UCSD-AML1 (cell line): ENCODE measurements at regions not wholly inside any gene's neighbourhood (a gene's known extent, or its start where the extent isn't known, plus 50 kb on each side); places are given as distances from the start of the nearest gene placed in this dataset.
A peak's percentile ranks its signal among the peaks of the same experiment; 100 is the strongest.

Experiments
- DNase-seq: peaks from one replicate; lab custom pipeline; 2025; ENCODE audit not compliant: unreplicated experiment; lab: John Stamatoyannopoulos, UW

DNA sequence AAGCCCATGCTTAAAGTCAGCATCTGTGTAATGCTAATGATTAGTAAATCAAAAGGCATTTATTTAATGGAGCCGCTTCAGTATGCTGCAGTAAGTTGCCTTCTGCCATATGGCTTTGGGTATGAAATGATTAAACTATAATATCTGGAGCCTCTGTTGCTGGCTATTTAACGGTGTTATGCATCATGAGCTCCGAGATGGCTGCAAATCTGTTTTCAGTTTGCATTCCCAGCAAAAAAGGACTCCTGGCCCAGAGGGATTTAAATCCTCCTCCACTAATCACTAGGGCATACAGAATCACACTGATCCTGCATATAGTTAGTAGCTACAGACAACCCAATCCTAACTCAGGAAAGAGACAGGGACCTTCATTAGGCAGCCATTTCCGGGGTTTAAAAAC is 171.5 kb upstream of the EEA1 start:
- DNase-seq = no peak

DNA sequence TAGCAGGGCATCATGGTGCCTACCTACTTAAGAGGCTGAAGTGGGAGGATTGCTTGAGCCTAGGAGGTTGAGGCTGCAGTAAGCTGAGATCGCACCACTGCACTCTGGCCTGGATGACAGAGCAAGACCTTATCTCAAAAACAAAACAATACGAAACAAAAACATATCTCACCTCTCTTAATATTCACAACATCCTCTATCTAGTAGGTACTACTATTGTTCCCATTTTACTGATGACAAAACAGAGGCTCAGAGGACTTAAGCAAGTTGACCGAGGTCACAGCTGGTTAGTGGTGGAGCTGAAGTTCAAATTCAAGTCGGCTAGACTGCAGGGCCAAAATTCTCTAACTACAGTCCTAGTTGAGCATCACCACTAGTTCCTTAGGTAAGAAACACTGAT is 172.3 kb upstream of the EEA1 start:
- no peak for DNase-seq

DNA sequence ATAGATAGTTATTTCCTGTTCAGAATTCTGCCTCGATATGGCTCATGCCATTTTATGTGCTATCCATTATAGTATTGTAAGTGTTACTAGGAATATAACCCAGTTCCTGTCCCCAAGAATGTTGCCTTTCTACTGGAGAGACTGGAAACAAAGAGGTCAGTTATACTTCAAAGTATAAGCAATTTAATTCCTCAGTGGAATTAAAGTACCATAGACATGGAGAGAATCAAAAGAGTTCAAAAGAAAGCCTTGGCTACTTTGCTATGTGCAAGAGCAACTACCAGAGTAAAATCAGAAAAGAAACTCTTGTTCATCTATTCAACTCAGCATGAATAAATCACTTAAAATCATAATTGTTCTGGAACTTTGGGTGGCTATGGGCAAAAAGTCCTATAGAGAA is 173.2 kb upstream of the EEA1 start:
- no peak for DNase-seq

DNA sequence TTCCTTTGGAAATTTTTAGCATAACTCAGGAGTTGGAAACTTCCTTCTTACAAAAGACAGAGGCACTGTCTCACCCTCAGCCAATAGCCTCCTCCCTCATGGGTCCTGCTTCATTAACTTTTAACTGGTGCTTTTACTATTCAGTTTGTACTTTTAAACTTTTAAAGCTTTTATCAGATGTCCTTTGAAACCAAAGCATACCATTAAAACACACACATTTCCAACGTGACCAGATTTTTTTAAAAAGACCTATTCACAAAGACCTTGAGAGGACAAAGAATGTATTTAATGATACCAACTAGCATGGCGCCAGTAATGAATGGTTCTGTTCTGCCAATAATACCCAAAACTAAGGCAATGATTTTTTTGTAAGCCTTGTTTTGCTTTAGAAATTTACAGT is 173.6 kb upstream of the EEA1 start:
- no peak for DNase-seq

DNA sequence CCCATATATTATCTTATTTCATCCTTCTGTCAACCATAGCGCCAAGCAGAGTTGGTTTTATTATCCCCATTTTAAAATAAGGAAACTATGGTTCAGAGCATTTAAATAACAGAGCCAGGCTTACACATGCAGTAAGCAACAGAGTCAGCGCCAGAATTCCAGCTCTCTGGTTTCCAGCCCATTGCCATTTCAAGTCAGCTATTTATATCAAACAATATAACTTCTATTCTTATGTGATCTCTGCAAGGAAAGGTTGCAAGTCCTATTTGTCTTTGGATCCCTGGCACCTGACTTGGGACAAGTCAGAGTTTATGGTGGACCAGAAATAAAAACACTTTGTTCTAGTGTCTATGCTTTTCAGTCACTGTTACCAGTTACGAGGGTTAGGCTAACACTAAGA is 174.1 kb upstream of the EEA1 start:
- DNase-seq = no peak

DNA sequence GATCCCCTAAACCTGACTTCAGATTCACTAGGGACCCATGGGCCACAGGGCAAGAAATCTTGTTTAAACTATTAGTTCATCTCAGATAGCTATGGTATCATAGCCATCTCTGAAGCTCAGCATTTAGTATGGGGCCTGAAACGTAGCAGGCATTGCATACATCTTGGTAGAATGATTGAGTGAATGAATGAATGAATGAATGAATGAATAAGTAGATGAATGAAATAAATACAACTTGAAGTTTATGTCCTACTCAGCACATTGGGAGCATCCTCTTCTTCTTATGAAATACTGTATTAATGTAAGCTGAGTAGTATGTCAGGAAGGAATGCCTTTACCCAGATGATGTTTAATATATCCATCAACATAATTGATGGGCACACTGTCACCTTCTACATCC is 175.4 kb upstream of the EEA1 start:
- DNase-seq = no peak

DNA sequence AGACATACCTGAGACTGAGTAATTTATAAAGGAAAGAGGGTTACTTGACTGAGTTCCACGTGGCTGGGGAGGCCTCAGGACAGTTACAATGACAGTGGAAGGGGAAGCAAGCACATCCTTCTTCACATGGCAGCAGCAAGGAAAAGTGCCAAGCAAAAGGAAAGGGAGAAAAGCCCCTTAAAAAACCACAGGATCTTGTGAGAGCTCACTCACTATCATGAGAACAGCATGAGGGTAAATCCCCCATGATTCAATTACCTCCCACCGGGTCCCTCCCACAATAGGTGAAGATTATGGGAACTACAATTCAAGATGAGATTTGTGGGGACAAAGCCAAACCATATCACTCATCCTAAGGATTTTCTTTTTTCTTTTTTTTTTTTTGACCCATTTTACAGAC is 177.8 kb upstream of the EEA1 start:
- no peak for DNase-seq

DNA sequence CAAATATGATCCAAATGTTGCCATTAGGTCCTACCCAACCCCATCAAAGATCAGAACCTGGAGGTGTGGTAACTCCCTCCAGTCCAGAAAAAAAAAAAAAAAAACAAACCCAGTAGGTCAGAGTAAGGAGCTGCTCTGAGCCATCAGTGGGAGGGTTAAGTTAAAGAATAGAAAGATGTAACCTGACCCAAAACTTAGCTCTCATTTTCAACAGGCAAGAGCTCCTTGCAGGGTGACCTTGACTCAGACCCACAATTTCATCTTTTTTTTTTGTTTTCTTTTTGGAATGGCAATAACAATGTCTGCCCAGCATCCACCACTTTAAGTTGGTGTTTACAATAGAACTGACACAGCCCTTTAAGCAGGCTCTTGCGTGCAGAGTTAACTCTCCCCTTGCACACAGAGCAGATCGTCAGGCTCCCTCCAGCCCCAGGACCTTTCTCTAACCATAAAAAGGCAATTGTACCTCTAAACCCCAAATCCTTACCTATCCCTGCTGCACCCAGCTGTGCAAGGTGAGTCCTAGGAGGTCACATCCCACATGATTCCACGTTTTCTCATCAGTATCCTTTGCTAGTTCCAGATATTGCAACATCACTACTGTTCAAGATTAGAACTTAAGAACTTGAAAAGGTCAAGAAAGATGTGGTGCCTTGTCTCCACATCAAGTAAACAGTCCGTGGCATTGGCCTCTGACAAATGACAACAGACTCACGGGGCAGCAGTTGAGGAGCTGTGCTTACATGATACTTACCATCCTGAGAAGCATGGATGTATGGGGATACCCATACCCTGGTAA is 178.6 kb upstream of the EEA1 start:
- DNase-seq = no peak

DNA sequence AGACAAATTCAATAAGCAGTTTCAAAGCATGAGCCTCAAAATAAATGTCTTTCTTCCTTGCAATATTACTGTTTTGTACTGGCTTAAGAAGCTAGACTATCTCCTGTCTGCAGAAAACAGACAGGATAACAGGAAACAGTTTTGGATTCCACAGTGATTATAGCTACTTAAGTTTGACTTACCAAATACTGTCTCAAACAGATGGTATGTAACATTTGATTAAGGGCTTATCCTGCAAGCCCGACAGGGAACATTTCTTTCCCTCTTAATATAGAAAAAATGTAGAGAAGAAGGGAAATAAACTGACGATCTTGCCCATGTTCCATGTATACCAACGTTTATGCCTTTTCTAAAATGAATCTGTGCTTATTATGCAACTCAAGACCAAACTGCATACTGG is 179.9 kb upstream of the EEA1 start:
- DNase-seq = no peak

DNA sequence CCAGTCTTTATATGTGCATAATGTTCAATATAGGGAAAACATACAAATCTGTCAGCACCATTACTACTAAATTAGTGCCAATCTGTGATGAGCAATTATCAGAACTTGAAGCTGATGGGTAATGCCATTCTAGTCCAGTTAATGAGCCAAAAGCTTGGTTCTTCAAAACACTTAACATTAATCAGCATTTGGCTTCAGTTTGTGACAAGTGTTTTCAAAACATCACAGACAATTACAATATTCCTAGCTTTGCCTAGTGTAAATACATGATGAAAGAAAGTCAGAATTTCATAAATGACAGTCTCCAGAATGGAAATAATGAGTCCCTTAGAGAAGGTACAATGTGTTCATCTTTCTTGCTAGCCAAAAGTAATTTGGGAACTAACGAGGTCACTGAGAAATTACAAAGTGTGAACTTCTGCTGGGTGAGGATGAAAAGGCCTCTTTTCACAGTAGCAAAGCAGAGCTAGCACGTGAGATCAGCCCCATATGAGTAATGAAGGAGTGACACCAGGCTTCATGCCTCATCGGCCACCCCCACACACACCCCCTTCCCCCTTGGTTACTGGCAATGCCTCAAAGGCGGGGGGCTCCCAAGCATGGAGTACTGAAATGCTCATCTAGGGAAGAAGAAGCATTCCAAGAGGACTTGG is 180.6 kb upstream of the EEA1 start:
- DNase-seq = no peak

DNA sequence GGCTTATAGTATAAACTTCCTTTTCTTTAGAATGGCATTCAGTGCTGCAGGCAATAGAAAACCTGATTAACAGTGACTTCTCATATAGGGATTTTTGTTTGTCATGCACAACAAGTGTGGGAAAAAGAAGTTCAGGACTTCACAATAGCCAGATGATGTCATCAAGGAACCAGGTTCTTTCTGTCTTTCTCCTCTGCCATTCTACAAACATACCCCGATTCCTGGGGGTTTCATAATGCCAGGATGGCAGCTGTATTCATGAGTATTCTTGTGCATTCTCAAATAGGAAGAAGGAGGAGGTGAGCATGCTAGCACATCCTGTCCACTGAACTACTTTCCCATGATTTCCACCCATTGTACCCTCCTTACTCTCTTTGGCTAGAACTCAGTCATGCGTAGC is 182.7 kb upstream of the EEA1 start:
- no peak for DNase-seq

DNA sequence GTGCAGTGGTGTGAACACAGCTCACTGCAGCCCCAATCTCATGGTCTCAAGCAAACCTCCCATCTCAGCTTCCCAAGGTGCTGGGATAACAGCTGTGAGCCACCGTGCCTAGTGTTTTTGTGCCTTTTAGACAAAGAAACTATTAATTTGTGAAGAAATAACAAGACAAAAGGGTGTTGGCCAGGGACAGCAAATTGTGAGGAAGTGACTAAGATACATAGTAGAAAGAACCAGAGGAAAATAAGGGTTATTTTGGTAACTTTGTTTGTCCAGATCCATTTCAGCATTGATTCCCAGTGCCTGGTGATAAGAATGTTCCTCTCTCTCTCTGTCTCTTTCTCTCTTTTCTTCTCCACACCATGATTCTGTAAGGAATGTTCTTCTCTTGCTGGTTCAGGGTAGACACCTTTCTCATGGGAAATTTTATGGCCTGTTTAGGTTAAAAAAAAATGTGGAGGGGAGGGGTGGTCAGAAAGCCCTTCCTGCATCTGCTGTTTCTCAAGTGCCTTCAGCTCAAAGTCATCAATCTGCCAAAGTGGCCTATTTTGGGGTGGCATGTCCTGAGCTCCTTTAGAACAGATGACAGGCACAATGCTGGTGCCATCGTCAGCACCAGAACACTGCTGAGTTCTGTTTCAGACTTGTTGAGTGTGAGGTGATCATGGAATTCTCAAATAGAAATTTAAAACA is 184.4 kb upstream of the EEA1 start:
- DNase-seq = no peak

DNA sequence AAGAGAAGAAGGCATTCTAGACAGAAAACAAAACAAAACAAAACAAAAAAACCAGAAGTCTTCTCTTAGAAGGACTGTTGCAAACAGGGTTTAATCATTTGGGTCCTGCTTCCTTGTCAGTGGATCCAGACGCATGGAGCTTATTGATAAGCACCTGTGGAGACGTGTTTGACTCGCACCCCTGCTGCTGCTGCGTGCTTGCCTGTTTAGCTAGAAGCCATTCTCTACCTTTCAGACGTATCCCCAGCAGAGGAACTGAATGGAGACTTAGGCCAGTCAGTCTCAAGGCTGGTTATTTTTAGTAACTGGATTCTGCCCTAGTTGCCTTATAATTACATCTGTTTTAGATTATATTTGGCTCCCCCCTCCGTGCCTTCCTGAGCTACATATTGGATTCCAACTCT is 186.1 kb upstream of the EEA1 start:
- DNase-seq = no peak

DNA sequence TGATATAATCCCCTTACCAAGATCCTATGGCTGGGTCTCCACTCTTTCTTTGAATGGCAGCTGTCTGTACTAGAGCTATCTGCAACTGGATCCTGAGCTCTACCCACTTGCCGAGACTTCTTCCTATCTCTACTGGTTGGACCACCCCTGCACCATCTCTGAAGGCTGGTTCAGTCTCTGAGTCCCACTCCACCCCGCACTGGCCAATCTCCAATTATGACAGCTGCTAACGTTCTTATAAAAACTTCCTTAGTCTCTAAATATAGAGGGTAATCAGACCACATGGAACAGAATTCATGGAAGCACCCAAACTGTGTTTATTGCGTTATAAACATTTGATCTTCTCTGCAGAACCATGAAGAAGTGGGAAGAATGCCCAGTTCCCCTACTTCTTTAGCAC is 186.6 kb upstream of the EEA1 start:
- DNase-seq = no peak

DNA sequence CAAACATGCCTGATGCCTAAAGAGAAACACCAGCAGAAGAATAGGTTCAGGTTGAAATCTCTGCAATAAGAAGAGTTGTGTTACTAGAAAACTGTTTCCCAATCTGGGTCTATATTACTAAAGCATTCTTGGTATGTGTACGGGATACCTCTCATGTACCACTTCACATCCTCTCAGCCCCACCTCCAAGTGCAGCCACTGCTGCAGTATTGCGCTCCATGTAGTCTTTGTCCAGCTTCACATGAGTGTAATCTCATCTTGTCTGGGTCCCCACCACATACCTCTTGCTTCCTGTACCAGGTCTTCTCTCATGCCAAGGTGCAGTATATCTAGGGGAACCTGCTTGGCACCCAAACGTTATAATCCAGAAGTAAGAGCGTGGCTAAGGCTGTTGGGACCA is 187.5 kb upstream of the EEA1 start:
- no peak for DNase-seq

DNA sequence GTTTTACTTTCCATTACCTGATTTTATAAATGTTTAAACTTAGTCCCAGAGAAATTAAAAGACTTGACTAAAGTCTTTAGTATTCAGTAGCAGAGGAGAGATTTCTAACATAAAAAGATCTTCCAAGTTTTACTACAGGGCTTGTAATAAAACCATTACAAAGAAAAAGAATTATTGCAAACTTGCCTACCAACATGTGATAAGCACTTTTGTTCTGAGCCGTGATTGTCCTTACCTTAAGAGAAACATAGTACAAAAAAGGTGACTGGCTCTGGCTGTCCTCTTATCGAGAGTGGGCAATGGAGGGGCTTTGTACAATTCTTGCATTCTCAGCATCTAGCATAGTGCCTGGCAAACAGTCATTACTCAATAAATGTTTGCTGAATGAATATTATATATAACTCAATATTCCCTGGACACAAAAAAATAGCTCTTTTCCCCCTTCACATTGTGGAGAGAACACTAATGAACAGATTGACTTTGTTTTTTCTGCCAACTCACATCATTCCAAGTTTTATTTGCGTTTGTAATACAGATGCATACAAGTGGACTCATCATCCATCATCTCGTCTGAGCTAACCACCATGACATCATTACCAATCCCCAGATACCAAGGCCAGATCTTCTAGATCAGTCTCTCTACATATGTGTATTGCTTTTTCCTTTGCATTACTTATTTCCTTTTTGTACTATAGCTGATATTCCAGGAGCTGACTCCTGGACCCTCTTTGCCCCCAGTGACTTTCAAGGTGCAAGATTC is 192.8 kb upstream of the EEA1 start:
- DNase-seq = no peak

DNA sequence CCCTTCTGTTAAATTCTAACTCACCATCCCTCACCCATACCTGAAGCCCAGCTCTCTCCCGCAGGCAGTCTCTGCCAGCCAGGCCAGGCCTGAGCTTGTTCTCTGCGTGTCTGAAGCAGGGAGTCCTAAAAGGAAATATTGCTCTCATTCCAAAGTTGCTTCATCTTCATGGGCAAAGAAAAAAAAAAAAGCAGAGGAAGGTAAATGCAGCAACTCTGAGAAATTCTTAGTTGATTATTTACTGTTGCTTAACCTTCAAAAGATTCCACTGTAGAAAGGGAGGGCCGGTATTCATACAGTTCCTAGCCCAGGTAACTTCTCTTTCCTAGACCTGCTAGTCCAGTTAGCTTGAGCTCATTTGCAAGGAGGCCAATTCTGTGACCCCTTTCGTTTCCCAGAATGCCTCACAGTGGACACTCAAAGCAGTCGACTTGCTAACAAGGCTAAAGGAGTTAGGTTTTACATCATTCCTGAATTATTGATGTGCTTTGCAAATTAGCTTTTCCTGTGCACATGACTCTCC is 193.5 kb upstream of the EEA1 start:
- DNase-seq = no peak

DNA sequence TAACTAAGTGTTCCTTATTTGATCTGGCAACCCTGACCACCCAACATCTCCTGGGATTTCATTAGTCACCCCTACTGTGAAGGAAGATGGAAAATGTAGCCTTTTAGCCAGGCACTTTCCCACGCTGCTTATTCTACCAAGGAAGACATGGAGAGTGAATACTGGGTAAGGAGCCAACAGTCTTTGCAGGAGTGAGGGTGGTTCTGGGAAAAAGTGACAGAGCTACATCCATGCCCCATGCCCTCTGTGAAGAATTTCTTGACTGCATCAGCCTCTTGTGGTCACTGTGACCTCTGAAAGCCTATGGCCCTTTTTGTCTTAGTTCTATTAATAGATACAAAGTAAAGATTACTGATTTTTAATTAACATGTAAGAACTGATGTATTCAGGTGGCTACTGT is 196.0 kb upstream of the EEA1 start:
- DNase-seq = no peak

DNA sequence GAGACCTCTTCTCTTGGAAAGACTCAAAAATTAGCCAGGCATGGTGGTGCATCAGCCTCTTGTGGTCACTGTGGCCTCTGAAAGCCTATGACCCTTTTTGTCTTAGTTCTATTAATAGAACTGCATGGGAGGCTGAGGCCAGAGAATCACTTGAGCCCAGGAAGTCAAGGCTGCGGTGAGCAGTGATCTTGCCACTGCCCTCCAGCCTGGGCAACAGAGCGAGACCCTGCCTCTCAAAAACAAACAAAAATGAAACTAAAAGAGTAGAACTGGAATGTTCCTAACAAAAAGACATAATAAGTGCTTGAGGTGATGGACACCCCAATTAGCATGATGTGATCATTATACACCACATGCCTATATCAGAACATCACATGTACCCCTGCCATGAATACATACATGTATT is 197.0 kb upstream of the EEA1 start:
- no peak for DNase-seq

DNA sequence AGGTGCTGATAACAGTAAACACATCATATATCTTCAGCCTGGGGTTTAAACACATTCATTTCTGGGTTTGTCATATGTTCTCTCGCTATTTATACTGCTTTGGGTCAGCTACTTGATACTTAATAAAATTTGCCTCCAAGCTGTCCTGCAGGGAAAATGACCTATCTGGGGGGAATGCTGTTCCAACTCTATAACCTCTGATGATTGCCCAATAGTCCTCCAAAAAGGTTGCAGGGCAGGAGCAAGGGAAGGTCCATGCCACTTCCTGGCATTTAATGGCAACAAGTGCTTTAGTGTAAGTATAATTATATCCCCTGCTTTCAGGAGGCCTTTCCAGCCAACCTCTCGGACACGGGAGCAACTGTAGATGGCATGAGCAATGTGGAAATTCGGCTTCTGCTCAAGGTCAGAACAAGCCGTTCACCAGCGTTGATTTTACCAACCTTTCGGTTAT is 198.0 kb upstream of the EEA1 start:
- no peak for DNase-seq

DNA sequence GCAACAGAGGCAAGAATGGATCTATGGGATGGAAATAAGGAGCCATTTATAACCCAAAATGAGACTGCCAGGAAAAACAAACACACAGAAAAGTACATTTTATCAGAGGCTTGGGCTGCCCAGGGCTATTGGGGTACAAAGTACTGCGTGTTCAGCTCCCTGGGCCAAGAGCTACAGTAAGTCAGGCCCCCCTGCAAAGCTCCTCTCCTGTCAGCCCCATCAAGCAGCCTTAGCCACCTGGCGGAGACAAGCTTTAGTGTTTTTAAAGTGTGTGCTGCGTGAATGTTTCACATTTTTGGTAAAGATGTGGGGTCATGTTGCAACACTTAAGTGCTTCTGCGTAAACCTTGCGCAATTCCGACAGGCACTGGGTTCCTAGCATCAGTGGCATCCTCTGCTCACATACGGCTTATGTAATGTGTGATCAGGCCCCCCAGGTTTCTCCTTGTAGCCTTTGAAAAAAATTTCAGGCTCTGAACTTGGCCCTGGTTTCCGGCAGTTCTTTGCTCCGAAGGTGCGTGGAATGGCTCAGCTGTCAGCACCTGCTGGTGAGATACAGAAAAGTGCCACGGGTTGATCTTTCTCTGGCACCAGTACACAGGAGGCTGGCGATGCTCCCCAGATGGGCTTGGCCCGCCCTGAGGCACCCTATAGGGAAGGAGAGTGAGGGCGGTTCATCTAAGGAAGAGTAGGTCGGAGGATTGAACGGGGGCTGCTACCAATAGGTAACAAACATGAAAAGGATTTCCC is 198.7 kb upstream of the EEA1 start:
- DNase-seq = peak; percentile 18
